HuH-7 (cell line): ENCODE measurements at regions not wholly inside any gene's neighbourhood (a gene's known extent, or its start where the extent isn't known, plus 50 kb on each side); places are given as distances from the start of the nearest gene placed in this dataset.
"Not testable (repeated sequence)": the region's sequence is repeated elsewhere in the genome, so short reads cannot be mapped to it uniquely, and the experiment has no call there.

Source experiments
- DNase-seq: peaks from one replicate; pipeline ENCODE4 v3.0.0; 2011; ENCODE audit warnings: low spot score

GRCh38 chr9:129317179-129318011 is 139.3 kb upstream of the IER5L start:
- peak; percentile 64 for DNase-seq

DNA sequence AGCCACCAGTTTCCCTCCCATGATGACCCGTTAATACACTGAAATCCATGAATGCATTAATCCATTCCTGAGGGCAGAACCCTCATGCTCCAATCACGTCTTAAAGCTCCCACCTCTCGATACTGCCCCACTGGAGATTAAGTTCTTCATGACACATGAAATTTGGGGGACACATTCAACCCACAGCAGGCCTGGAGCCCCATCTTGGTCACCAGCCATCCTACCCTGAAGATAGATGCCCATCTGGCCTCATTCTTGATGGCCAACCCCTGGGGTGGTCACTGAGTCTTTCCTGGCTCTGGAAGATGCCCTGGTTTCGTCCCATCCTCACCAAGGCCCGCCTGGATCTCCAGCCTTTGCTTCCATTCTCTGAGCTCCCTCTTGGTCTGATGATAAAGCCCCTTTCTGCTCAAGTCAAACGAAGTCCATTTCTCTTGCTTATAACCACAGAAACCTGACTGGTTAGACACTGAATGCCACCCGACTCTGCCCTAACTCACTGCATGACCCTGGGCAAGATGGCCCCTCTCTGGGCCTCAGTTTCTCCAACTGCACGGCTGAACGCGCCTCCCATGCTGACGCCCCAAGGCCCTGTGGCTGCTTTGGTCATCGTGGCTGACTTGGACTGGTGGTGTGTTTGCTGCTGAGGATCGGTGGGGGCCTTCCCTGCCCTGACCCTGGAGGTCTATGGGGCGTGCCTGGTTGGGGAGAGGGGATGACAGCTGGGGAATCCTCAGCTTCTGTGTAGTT is 138.4 kb upstream of the IER5L start:
- no peak for DNase-seq

- DNase-seq, result no peak
Measured at GRCh38 chr9:129313331-129313955, 135.4 kb upstream of the IER5L start.

DNA sequence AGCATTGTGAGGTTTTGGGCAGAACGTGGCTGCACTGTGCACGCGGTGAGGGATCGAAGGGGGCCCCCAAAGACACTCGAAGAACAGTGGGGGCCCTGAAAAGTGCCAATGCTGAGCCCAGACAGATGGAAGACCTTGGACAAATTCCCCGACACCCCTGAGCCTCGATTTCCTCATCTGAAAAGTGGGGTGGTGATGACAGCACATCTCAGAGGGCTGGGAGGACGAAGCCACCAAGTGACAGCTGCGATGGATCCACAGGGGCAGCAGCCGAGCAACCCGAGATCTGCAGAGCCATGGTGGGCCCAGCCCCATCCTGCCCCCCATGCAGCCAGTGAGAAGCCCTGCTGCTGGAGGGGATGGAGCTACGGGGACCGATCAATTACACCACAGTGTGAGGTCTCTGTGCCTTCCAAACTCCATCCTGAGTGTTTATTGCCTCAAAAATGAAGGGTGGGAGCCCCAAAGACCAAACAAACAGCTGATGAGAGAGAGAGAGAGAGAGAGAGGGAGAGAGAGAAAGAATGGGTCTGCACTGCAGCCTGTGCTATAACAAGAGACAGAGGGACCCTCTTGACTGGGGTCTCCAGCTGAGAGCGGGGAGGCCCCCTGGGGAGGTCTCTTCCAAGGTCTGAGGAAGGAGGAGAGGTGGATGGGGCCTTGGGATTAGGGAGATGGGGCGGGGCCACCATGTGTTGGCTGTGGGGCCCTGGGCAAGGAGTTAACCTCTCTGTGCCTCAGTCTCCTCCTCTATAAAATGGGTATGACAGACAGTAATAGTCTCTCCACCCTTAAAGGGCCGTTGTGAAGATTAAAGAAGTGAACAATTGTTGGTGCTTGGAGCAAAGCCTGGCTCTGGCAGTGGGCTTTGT is 134.4 kb upstream of the IER5L start:
- DNase-seq, result peak; percentile 2

DNA sequence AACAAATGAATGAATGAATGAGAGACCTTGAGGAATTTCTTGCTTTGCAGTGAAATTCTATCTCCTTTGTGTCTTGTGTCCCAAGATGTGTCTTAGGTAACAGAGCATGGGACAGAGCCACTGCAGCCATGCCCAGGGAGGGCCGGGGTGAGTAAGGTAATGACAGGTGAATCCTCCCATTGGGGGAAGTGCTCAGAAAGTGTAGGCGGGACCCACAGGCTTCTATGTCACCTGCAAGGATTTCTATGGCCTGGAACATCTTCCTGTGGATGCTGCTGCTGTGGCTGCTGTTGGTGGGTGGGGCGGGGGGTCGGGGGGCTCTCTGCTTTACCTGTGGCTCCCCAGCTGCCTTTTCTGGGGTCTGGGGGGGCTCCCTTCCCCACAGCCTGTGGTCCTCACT is 133.6 kb upstream of the IER5L start:
- DNase-seq, result no peak

DNA sequence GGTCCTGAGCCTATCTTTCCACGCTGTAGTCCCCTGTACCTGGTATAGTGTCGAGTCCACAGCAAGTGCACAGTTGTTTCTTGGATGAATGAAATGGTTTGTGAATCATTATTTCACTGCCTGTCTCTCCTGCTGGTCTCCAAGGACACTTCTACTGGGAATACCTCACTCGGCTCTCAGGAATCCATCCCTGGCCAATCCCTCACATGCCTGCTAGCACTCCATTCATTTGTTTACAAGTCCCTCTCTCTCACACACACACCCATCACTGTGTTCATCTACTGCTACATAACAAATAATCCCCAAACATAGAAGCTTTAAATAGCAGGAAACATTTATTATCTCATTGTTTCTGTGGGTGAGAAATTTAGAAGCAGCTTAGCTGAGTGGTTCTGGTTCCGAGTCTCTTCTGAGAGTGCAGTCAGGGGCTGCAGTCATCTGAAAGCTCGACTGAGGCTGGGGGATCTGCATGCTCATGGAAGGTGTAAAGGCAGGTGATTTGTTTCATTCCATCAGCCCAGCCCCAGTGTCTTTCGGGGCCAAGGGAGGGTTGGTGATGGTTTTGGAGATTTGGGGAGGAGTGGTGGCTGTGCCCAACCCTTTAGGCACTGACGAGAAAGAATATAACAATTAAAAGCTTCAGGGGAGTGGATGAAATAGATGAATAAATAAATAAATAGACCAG is 132.7 kb upstream of the IER5L start:
- DNase-seq, result peak; percentile 4

- DNase-seq, result no peak
Measured at GRCh38 chr9:129309906-129310305, 131.8 kb upstream of the IER5L start.

- DNase-seq, result no peak
Measured at GRCh38 chr9:129309041-129309430, 131.0 kb upstream of the IER5L start.

DNA sequence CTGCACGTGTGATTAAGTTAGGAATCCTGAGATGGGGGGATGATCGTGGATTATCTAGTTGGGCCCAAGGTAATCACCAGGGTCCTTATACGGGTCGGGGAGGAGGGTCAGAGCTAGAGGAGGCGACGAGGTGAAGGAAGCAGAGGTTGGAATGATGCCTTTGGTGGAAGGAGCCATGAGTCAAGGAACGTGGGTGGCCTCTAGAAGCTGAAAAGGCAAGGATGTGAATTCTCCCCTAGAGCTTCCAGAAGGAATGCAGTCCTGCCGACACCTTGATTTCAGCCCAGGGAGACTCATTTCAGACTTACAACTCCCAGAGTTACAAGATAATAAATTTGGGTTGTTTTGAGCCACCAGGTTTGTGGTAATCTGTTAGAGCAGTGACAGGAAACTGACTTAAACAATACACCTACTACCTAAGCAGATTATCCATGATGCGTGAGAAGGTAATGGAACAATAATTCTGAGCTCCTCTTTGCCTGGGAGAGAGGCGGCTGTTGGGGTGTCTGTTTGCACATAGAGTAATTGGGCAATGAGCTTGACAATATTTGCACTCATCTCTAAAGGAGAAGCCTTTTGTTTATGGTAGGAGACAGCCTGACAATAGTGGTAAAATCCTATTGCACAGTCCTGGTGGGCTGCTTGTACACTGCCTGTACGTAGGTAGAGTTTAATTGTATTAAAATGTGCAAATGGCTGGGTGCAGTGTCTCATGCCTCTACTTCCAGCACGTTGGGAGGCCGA is 129.3 kb upstream of the IER5L start:
- no peak for DNase-seq

DNA sequence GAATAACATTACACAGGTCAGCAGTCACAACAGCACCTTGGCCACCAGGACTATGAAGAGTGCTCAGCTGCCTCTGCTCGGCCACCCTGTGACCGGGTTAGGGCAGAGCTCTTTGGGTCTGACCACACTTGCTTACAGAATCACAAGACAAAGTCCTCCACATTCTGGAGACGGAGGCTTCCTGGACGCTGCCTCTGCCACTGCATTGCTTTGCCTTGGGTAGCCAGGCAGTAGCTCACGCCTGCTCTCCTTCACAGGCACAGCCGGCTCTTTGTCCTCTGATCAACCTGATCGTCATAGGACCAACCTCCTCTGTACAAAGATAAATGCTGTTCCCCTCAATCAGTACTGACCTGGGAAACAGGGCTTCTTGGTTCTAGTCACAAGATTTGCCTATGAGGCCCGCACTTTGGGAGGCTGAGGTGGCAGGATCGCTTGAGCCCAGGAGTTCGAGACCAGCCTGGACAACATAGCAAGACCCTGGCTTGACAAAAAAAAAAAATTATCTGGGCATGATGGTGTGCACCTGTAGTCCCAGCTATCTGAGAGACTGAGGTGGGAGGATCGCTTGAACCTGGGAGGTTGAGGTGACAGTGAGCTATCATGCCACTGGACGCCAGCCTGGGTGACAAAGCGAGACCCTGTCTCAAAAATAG is 128.4 kb upstream of the IER5L start:
- peak; percentile 3 for DNase-seq

GRCh38 chr9:129305246-129305645 is 127.2 kb upstream of the IER5L start:
- DNase-seq, result no peak

- no peak for DNase-seq
Measured at GRCh38 chr9:129301941-129302340, 123.9 kb upstream of the IER5L start.

- DNase-seq, result not testable (repeated sequence)
Measured at GRCh38 chr9:129296195-129296594, 118.1 kb upstream of the IER5L start.

- DNase-seq, result no peak
Measured at GRCh38 chr9:129291041-129291501, 113.0 kb upstream of the IER5L start.

- DNase-seq, result no peak
Measured at GRCh38 chr9:129290606-129291005, 112.5 kb upstream of the IER5L start.

GRCh38 chr9:129289883-129290282 is 111.8 kb upstream of the IER5L start:
- DNase-seq, result no peak

- peak; percentile 11 for DNase-seq
Measured at GRCh38 chr9:129289131-129289731, 111.2 kb upstream of the IER5L start.

GRCh38 chr9:129287619-129288305 is 109.7 kb upstream of the IER5L start:
- DNase-seq, result no peak
